GM19467 (cell line): ENCODE measurements at regions not wholly inside any gene's neighbourhood (a gene's known extent, or its start where the extent isn't known, plus 50 kb on each side); places are given as distances from the start of the nearest gene placed in this dataset.
A peak's percentile ranks its signal among the peaks of the same experiment; 100 is the strongest.

ENCODE experiments used
- ATAC-seq: cut with Tn5 transposase; IDR thresholded peaks from one replicate; pipeline ENCODE4 v1.9.1; 2021; ENCODE audit warnings: mild to moderate bottlenecking, moderate library complexity; ENCODE audit not compliant: unreplicated experiment

DNA sequence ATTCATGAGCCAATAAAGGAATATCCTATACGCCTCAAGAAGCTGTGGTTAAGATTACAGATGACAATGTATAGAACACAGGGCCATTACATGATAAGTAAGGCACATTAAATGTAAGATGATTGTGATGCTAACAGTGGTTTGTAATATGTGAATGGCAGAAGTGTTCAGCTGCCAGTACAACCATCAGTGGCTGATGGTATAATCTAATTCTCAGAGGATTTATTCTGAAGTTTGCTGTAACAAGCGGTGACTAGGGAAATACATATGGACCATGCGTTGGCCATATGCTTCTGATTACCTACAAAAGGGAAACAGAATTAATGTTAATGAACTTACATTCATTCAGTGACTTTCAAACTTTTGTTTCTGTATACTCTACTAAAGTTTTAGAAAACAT lies 750.8 kb upstream of the KLHL29 start:
- ATAC-seq, result no peak

DNA sequence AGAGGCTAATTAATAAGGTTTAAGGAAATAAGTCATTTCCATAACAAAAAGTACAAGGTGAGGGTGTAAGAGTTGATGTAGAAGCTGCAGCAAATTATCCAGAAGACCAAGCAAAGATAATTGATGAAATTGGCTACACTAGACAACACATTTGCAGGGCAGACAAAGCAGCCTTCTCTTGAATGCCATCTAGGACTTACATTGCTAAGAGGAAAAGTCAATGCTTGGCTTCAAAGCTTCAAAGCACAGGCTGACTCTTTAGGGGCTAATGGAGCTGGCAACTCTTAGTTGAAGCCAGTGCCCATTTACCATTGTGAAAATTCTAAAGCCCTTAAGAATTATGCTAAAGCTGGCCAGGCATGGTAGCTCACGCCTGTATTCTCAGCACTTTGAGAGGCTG lies 728.6 kb upstream of the KLHL29 start:
- no peak for ATAC-seq

DNA sequence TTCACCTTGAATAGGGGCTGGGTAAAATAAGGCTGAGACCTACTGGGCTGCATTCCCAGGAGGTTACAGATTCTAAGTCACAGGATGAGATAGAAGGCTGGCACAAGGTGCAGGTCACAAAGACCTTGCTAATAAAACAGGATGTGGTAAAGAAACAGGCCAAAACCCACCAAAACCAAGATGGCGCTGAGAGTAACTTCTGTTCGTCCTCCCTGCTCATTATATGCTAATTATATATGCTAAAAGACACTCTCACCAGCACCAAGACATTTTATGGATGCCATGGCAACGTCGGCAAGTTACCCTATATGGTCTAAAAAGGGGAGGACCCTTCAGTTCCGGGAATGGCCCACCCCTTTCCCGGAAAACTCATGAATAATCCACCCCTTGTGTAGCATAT lies 711.5 kb upstream of the KLHL29 start:
- ATAC-seq, result no peak

DNA sequence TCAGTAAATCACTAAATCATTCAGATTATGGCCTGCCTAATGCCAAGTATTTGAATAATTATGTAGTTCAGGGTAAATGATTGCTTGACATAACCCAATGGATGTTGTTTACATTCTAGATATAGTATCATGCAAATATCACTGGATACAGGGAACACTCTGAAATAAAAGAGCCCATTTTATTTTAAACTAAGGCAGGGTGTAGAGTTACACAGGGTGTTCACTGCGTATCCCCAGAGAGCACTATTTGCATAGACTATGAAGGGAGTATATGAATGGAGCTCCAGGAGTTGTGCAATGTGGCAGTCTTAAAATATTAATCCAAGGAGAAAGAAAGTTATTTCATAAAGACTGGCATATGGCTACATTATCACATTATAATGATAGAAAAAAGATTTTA lies 701.1 kb upstream of the KLHL29 start:
- no peak for ATAC-seq

DNA sequence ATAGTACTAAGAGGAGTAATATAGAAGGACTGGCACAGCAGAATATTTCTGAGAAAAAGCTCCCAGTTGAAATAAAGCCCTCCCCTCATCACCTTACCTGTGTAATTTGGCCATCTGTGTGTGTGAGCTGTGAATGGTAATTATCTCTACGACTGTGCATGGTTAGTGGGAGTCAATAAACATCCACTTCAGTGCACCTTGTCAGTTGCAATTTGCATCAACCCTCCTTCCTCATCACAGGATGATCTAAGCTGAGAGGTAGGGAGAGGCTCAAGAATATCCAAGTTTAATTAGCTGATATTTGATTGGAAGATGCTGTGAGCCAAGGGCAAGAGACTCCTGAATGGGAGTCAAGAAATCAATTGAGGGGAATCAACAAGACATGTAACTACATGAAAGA lies 694.9 kb upstream of the KLHL29 start:
- no peak for ATAC-seq

DNA sequence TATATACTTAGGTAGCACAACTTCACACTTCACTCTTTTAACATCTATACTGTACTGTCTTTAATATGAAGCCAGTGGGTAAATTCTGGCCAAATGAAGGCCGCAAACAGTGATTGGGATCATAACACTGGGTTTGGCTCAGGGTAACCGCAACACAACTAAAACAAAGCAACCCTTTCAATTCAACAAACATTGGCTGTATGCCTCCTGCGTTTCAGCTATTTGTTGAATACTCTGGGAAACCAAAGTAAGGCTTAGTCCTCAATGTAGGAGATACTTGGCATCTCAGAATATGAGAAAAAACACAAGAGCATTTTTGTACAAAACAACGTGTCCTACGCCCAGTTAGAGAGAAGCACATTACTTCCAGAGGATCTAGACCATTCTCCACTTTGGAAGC lies 693.3 kb upstream of the KLHL29 start:
- ATAC-seq, result no peak

DNA sequence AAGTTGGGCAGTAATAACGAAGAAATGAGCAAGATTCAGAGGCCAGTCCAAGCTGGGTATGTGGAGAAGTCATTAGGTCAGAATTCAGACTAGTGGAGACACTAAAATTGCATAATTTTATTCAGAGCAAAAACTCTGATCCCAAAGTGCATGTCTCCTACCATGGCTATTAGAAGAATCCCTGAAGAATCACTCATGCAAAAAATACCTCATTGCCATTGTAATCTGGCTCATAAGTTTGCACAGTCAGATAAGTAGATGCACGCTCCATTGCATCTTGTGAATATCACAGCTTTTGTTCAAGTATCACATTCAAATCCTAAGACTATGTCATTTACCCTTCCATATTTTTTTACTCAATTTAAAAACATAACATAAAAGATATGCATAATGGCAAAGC lies 692.2 kb upstream of the KLHL29 start:
- no peak for ATAC-seq

DNA sequence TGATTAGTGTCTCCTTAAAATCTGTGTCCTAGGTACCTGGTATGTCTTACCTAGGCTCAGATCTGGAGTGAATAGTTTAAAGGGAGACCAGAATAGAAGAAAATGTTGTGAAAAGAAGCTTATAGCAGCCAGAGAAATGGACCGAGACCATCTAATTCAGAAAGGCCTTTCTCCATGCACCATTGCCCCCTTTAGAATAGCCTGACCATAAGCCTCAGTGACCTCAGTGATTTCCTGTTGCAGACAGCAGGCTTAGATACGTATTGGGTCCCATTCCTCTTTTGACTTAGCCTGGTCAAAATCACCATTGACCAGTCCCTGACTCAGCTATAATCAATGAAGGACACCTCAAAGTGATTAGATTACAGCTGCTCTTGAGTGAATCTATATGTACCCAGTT lies 690.7 kb upstream of the KLHL29 start:
- ATAC-seq, result no peak

DNA sequence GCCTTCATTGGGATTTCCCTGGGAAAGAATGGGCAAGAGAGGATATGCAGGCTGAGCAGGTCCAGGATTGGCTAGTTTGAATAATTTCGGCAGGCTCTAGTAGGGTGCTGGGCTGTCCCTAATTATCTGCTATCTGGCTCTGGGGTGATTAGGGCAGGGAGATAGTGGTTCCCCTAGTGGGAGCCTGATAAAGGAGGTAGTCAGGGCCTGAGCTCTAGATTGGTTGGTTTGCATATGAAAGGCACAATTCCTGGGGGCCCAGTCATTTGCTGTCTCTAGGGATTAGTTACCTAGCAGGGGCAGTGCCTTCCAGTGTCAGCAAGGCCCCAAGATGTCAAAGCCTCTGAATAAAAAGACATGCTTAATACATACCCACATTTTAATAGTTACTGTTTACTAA lies 690.1 kb upstream of the KLHL29 start:
- no peak for ATAC-seq

DNA sequence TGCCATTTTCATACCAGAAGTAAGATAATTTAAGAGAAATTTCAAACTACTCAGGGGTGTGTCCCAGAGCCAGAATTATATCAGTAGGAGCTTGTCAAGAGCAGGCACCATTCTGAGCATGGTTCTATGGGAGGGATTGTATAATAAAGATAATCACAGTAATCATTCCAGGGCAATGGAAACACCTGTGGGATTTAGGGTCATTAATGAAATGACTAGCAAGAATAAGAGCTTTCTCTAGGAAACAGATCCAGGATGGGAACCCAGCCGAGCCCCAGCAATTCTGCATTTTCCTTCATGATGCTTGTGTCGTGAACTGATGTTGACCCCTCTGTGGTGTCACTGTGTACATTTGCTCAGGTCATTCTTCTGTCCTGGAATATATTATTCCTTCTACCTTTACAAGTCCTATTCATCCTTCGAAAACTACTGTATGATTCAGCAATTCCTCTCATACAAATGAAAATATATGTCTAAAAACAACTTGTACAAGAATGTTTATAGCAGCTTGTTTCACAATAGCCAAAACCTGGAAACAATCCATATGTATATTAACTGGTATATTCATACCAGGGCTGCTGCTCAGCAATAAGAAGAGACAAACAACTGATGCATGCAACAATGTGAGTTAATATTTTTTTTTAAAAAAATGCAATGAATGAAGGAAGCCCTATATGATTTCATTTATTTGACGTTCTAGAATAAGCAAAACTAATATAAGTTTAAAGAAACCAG lies 687.8 kb upstream of the KLHL29 start:
- ATAC-seq, result no peak

DNA sequence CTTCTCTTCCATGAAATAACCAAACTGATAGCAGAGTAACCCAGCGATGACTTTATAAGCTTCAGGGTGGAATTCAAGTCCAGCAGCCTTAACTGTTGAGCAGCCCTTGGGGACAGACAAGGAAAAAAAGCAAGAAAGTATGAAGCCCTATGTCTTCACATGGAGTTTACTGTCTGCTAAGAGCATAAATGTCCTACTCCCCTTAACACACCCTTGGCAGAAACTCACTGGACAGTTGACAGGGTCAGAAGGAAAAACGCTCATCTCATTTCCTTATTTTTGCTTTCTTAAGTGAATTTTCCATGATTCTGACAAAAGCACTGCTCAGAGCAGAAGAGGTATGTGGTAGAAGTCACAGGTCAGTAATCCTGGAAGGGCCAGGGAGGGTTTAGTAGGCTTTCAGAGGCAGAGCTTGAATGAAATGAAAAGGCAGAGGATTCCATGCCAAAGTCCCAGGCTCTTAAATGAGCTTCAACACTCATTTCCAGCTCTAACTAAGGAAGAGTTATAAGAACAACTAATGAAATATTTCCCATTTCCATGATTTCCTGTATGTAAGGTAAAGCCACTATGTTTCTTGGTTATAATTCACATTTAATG lies 683.3 kb upstream of the KLHL29 start:
- ATAC-seq, result no peak

DNA sequence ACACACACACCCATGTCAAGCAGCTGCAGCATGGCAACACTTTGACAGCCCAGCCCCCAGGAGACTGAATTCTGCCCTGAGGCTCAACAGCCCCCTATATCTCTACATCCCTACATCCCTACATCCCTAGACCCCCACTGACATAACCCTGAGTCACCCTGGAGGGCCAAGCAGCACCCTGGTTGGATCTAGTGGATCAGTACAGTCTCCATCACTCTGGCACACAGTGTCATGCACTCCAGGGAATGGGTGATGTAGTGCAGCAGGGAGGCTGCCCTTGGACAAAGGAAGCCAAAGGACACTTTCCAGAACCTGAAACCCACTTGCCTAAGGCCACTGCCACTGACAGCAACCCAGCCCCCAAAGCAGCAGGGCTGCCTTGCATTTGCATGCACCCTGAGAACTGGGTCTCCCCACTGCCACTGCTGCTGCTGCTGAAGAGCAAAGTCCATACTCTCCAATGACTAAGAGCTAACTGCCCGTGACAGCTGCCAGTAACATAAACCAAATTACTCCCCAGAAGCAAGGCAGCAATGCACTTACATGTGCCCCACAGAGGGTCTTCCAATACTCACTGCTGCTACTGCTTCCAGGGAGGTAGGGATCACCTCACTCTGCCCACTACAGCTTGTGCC lies 681.6 kb upstream of the KLHL29 start:
- no peak for ATAC-seq

DNA sequence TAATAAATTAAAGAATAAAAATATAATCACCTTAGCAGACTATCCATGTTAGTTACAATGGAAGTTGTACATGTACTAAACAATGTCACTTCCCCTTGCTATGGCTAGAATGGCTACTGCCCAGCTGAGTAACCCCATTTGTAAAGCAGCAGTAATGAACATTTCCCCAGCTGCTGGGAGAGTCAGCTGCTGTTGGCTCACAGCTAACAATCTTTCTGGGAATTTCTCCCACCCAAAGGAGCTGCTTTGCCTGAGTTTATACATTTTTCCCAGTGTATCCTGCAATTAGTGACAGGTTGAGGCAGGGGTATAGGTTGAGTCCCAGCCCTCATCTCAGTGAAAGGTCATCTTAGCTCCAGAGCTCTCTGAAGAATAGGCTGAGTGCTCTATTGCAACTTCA lies 665.6 kb upstream of the KLHL29 start:
- no peak for ATAC-seq

DNA sequence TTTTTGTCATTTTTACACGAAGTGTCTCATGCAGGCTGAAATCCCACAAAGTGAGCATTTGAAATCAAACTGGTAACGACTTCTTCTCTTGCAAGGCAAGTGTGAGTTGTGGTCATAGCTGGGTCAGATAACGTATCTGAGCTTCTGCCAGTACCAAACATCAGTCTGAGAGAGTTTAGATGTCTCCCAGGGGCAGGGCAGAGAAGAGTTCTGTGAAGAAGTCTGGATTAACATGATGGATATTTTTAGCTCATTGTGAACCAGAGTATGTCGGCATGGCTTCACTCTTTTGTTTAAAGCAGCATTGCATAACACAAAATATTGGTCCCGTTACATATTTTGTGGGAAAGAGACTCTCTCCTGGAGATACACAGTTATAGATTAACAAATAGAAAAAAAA lies 655.5 kb upstream of the KLHL29 start:
- ATAC-seq, result no peak

DNA sequence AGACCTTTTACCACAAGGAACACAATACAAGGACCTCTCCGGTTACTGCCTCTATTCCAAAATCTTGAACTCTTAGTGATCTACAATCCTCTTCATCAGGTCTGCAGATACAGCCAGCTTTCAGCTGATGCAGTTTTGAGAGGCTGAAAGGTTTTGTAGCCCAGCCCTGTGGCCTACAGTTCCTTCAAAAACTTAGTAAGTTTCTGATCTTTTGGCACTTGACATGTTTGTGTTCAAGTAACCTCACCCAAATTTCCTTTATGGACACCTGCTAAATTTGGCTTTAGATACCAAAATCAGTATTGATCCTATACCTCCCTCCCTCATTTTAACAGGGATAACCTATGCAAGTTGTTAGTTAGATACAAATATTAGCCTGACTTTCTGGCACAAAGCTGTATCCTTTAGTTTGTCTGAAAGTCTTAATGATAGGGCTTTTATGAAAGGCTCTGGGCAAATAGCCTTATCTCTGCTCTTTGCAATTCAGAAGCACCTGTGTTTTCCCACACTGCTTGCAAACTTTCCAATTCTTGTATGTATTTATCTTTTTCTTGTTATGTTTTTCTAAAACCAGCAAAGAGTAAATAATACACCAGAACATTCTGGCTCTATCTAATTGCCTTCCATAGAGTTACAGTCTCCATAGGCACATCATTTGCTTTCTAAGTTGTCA lies 650.5 kb upstream of the KLHL29 start:
- no peak for ATAC-seq

DNA sequence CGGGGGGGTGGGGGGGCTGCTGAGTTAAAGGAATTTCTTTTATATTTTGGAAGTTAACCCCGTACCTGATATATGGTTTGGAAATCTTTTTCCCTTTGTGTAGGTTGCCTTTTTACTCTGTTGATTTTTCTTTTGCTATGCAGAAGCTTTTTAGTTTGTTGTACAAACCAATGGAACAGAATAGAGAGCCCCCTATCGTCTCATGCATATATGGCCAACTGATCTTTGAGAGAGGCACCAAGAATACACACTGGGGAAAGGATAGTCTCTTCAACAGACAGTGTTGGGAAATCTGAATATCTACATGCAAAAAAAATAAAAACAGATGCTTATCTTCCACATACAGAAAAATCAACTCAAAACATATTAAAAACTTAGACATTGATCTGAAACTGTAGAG lies 647.8 kb upstream of the KLHL29 start:
- no peak for ATAC-seq

DNA sequence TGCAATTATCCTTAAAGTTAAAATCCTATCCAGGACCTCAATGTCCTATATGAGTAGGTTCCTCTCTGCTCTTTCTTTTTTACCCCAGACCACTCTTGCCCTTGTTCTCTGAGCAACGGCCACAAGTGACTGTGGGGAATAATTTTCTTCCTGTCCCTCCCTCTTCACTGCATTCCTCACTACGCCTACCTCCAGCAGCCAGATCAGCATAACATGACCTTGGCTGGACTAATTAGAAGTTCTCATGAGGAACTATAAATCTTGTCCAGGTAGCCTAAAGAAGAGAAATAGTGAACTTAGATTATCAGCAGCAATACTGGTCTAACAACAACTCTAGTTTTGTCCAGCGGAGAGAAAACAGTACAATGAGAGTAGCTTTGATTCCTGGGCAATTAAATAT lies 643.8 kb upstream of the KLHL29 start:
- ATAC-seq, result no peak

DNA sequence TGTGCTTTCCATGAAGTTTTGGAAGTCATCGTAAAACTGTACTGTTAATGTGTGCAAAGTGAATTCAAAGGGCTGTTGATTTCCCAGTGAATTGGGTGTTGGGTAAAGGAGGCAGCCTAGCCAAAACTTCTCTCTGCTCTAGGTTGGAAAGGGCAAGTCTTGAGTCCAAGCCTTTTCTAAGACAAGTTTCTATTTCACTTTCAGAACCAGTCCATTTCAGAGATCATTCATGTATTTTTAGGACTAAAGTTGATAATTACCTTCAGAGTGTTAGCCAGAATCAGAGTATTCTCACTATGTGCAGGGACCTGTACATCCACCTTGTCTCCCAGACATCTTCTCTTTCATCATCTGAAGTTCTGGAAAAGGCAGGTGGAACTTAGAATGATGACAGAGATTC lies 636.1 kb upstream of the KLHL29 start:
- ATAC-seq, result peak; percentile 87

DNA sequence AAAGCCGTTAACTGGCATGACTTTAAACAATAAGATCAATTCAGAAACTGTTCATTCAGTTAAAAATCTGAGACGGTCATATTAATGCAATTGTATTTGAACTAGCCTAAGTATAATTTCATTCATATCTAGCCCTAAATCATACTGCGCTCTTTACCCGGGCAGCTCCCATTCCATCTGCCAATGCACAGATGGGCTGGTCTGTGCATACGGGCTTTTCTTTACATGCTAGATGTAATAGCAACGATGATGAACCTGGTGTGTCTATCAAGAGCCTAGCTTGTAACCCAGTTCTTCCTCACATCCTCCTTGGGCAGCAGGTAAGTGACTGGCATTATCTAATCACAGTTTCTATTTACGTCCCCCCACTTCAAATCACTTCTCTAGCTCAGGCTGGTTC lies 631.5 kb upstream of the KLHL29 start:
- no peak for ATAC-seq

DNA sequence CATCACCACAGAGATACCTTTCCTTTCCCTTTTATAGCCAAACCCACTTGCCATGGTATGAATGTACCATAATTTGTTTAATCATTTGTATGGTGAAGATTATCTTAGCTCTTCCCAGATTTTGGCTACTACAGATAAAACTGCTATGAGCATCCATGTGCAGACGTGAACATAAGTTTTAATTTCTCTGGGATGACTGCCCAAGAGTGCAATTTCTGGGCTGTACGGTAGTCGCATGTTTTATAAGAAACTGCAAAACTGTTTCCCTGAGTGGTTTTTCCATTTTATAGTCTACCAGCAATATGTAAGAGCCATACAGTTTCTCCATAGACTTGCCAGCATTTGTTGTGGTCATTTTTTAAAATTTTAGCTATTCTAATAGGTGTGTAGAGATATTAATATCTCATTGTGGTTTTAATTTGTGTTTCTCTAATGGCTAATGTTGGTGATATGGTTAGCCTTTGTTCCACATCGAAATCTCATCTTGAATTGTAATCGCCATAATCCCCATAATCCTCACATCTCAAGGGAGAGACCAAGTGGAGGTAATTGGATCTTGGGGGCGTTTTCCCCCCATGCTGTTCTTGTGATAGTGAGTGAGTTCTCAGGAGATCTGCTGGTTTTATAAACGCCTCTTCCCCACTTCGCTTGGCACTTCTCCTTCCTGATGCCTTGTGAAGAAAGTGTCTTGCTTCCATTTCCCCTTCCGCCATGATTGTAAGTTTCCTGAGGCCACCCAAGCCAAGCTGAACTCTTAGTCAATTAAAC lies 628.5 kb upstream of the KLHL29 start:
- no peak for ATAC-seq

DNA sequence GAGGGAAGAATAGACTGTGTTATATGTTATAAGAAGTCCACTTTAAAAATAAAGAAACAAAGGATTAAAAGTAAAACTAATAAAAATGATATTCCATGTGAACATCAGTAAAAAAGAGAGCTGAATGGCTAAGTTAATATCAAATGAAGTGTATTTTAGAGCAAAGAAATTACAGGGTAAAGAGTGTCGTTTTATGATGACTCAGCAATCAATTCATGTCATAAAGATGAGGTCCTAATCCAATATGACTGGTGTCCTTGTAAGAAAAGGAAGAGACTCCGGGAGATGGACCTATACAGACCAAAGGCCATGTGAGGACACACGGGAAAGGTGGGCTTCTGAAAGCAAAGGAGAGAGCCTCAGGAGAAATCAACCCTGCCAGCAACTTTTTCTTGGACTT lies 615.5 kb upstream of the KLHL29 start:
- no peak for ATAC-seq
